HL-60 (cell line): ENCODE measurements at regions not wholly inside any gene's neighbourhood (a gene's known extent, or its start where the extent isn't known, plus 50 kb on each side); places are given as distances from the start of the nearest gene placed in this dataset.

Source experiments
- DNase-seq, 2 experiments: peaks; one replicate each; pipeline ENCODE4 v3.0.0-alpha.2; 2010 to 2020; ENCODE audit warnings: low read depth in 1 of 2, low spot score in 1 of 2
- H3K27ac ChIP-seq: fragments of 250-450 bp; sonication (Bioruptor Pico); replicated peaks from 2 replicates; pipeline ENCODE4 v1.5.1; 2020; ENCODE audit warnings: mild to moderate bottlenecking, moderate library complexity
- H3K27me3 ChIP-seq: fragments of 250-450 bp; sonication (Bioruptor Pico); 2 replicates; pipeline ENCODE4 v1.5.1; 2021; ENCODE audit warnings: mild to moderate bottlenecking, moderate library complexity; ENCODE audit not compliant: insufficient read depth, poor library complexity, severe bottlenecking
- H3K4me3 ChIP-seq: replicated peaks from 2 replicates; pipeline ENCODE4 v1.5.1; 2011; ENCODE audit warnings: mild to moderate bottlenecking, control low read depth, low read length; ENCODE audit not compliant: insufficient read depth
- CTCF ChIP-seq: IDR thresholded peaks from one replicate; pipeline ENCODE4 v1.5.1; 2011; ENCODE audit warnings: low read length, control low read depth, inconsistent platforms; ENCODE audit not compliant: insufficient read depth
- GABPA ChIP-seq: IDR thresholded peaks from 2 replicates; pipeline ENCODE4 v1.6.1; 2012; ENCODE audit warnings: low read depth
- POLR2AphosphoS5 ChIP-seq: IDR thresholded peaks from 2 replicates; pipeline ENCODE4 v1.6.1; 2012; ENCODE audit warnings: low read depth
- REST ChIP-seq: IDR thresholded peaks from 2 replicates; pipeline ENCODE4 v1.6.1; 2012; ENCODE audit warnings: low read depth; ENCODE audit not compliant: insufficient replicate concordance
- SPI1 ChIP-seq: IDR thresholded peaks from 2 replicates; pipeline ENCODE4 v1.6.1; 2012; ENCODE audit warnings: low read depth, mild to moderate bottlenecking, borderline replicate concordance

- DNase-seq, result no peak
- no peak for TF ChIP-seq REST
- no peak for TF ChIP-seq SPI1
- no peak for TF ChIP-seq POLR2AphosphoS5
- TF ChIP-seq GABPA, result no peak
- no peak for TF ChIP-seq CTCF
- no peak overlapping the region for H3K4me3 ChIP-seq
- no peaks in the 10 kb centered on the region for H3K27me3 ChIP-seq
- H3K27ac ChIP-seq, result no peak overlapping the region
Observed at GRCh38 chr1:82421782-82422181, 621.0 kb downstream of the ADGRL2 start.

- Histone ChIP-seq H3K27ac (no peak overlapping the region), H3K27me3 (no peaks in the 10 kb centered on the region), H3K4me3 (no peak overlapping the region)
- no peak for TF ChIP-seq GABPA
- TF ChIP-seq SPI1, result no peak
- TF ChIP-seq REST, result no peak
- no peak for TF ChIP-seq POLR2AphosphoS5
- no peak for TF ChIP-seq CTCF
- DNase-seq, result no peak
Observed at GRCh38 chr1:82420584-82420983, 619.9 kb downstream of the ADGRL2 start.

GRCh38 chr1:82411605-82412004 lies 610.9 kb downstream of the ADGRL2 start:
- no peak for TF ChIP-seq GABPA
- TF ChIP-seq SPI1, result no peak
- no peak for TF ChIP-seq CTCF
- TF ChIP-seq POLR2AphosphoS5, result no peak
- TF ChIP-seq REST, result no peak
- Histone ChIP-seq H3K4me3 (no peak overlapping the region), H3K27me3 (no peaks in the 10 kb centered on the region), H3K27ac (no peak overlapping the region)
- no peak for DNase-seq
